Activated effector memory CD4-positive, alpha-beta T cell treated with anti-CD3 and anti-CD28 coated beads, Interleukin-2, amount 50 U/mL, for 16 hours (primary cell): ENCODE measurements at regions not wholly inside any gene's neighbourhood (a gene's known extent, or its start where the extent isn't known, plus 50 kb on each side); places are given as distances from the start of the nearest gene placed in this dataset.

Experiments used
- DNase-seq: peaks from one replicate; pipeline ENCODE4 v3.0.0-alpha.2; 2020

GRCh38 chr13:68254151-68254550 lies 1024.0 kb upstream of the PCDH9 start:
- no peak for DNase-seq

DNA sequence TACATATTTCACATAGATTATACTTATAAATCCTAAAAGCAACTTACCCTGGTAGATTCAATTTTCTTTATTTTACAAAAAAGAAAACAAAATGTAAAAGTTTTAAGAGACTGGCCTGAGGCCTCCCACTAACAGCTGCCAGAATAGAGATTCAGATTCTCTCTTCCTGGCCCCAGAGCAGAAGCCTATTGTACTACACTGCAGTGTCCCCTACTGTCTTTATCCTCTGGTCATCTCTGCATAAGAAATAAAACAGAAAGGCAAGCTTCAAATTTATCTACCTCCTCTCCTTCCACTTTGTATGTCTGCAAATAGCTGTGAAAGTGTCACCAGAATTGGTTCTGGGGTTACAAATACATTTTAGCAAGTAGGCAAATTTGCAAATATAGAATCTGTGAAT lies 1004.1 kb upstream of the PCDH9 start:
- no peak for DNase-seq

DNA sequence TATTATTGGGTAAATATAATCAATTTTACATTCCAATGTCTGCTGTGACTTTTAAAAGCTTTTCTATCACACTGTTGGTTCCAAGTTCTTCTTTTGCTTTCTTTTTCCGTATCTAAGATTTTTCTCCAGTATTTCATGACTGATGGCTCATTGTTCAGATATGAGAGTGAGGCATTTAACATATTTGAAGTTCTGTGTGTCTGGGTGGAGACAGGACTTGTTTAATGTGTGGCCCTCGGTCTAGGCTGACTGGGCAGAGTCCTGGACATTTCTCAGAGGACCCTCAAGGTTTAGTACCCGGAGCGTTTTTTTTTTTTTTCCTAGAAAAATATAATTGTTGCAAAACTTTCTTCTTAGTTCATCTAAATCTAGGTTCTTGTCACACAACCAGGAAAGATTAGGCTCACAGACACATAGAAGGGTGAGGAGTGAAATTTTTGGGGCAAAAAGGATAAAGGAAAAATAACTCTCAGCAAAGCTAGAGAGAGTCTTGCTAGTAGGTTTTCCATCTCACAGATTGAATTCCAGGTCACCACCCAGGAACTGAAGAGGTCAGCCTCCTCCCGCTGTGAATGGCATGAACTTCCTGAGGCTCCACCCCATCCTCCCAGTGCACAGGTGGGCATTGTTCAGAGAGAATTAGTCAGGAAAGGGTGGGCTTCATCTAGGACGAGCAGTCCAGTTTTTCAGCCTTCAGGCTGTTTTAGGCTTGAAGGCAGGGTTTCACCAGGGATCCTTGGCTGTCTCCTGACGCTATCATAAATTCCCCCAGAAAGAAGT lies 1002.4 kb upstream of the PCDH9 start:
- DNase-seq = no peak

- DNase-seq = no peak
Measured at GRCh38 chr13:68214691-68215415, 984.7 kb upstream of the PCDH9 start.

- DNase-seq = no peak
Measured at GRCh38 chr13:68199271-68199670, 969.1 kb upstream of the PCDH9 start.

DNA sequence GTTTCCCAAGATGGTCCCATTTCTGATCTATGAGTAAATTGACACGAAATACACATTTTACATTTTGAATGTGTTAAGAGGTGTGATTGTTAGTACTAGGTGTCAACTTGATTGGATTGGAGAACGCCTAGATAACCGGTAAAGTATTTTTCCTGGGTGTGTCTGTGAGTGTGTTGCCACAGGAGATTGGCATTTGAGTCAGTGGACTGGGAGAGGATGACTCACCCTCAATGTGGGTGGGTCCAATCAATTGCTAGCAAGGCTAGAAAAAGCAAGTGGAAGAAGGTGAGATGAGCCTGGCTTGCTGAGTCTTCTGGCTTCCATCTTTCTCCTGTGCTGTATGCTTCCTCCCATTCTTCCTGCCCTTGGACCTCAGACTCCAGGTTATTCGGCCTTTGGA lies 960.7 kb upstream of the PCDH9 start:
- DNase-seq = no peak

- no peak for DNase-seq
Measured at GRCh38 chr13:68185444-68186141, 955.5 kb upstream of the PCDH9 start.

DNA sequence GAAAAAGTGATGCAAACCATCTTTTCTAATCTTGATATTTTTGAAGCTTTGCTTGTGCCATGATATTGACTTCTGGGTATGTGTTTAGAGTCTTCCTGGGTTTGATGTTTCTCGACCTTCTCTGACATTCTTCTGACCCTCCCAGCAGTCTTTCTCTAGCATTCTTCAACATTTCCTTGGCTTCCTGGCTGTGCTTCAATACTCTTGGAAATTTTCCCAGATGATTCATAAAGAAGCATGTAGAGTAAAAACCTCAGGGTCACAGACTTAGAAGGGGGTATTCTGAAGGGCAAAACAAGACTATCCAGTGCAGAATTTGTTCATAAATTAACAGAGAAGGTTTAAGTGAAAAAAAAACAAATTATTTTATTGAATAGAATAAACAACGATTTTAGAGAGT lies 946.3 kb upstream of the PCDH9 start:
- DNase-seq = no peak

- DNase-seq = no peak
Measured at GRCh38 chr13:68174893-68175292, 944.8 kb upstream of the PCDH9 start.

DNA sequence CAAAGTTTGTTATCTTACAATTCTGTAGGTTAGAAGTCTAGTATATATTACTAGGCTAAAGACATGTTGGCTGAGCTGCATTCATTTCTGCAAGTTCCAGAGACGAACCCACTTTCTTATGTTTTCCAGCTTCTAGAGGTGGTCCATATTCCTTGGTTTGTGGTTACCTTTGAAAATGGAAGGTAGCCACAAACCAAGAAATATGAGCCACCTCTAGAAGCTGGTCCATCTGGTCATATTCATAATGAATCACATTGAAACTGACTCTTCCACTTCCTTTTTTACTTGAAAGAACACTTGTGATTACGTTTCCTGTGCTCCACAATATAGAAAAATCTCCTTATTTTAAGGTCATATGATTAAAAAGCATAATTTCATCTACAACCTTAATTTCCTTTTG lies 943.0 kb upstream of the PCDH9 start:
- DNase-seq = no peak

DNA sequence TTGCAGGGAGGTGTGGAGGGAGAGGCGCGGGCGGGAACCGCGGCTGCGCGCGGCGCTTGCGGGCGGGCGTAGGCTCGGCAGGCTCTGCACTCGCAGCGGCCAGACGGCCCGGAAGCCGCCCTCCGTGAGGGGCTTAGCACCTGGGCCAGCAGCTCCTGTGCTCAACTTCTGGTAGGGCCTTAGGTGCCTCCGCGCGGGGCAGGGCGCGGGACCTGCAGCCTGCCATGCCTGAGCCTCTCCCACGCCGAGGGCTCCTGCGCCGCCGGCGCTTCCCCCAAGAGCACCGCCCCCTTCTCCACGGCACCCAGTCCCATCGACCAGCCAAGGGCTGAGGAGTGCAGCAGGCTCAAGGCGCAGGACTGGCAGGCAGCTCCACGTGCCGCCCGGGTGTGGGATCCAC lies 940.8 kb upstream of the PCDH9 start:
- DNase-seq = no peak

GRCh38 chr13:68168448-68168847 lies 938.3 kb upstream of the PCDH9 start:
- no peak for DNase-seq

GRCh38 chr13:68160466-68160865 lies 930.3 kb upstream of the PCDH9 start:
- DNase-seq = no peak

GRCh38 chr13:68152414-68152813 lies 922.3 kb upstream of the PCDH9 start:
- DNase-seq = no peak

DNA sequence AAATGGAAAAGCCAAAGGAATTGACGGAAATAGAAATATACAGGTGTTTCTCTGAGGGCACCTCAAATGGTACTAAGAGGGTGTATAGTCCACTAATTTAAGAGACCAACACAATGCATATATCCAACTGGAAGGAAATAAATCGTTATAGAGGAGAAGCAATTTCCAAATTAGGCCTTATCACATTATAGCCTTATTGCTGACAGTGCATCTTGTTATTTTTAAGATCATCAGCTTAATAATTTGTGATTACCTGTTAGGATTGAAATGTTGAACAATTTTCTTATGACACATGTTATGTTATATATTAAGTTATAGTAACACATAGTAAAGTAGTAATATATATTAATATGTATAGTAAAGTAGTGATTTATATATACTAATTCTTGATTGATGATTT lies 915.7 kb upstream of the PCDH9 start:
- no peak for DNase-seq

GRCh38 chr13:68128297-68128915 lies 898.3 kb upstream of the PCDH9 start:
- no peak for DNase-seq

- DNase-seq = no peak
Measured at GRCh38 chr13:68125087-68125480, 894.9 kb upstream of the PCDH9 start.

DNA sequence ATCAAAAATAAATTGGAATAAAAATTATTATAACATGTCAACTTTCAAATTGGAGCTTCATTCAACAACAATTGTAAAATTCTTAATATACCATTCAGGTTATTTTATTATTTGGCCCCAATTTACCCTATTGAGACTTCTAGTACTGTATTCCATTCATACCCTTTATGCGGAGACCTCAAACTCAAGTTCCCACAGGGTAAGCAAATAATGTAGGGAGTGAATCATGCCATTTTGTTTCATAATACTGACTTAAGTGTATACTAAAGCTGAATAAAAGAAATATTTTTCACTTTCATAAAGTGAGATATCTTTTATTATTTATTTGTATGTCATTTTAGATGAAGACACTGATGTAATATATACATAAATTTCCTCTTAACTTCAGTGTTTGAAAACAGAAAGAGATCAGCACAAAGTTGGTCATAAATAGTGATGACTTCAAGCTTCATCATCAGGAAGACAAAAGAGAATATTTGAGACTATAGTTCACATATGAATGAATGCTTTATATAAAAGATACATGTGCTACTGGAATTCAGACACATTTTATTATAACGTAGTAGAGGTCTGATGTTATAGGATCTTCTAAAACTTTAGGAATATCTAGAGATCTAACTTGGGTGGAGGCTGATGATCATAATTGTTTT lies 894.4 kb upstream of the PCDH9 start:
- no peak for DNase-seq

DNA sequence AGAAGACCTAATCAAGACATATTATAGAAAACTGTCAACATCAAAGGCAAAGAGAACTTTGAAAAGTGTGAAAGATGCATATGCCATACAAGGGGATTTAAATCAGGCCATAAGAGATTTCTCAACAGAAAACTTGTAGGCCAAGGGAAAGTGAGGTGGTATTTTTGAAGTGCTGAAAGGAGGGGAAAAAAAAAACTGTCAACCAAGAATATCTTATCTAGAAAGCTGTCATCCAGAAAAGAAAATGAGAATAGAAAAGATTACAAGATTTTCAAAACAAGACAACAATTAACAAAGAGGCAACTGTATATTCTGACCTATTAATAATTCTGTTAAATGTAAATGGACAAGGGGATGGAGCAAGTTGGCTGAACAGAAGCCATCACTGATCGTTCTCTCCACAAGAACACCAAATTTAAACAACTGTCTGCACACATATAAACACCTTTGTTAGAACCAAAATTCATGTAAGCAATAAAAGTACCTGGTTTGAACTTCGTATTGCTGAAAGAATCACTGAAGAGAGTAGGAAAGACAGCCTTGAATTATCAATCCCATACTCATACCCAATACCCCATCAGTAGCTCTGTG lies 880.1 kb upstream of the PCDH9 start:
- DNase-seq = no peak

DNA sequence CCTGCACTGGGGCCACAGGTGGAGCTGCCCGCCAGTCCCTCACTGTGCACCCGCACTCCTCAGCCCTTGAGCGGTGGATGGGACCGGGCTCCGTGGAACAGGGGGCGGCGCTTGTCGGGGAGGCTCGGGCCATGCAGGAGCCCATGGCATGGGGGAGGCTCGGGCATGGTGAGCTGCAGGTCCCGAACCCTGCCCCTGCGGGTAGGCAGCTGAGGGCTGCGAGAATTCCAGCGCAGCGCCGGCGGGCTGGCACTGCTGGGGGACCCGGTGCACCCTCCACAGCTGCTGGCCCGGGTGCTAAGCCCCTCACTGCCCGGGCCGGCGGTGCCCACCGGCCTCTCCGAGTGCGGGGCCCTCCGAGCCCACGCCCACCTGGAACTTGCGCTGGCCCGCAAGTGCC lies 877.5 kb upstream of the PCDH9 start:
- no peak for DNase-seq

- no peak for DNase-seq
Measured at GRCh38 chr13:68099631-68100030, 869.5 kb upstream of the PCDH9 start.

GRCh38 chr13:68081061-68081460 lies 850.9 kb upstream of the PCDH9 start:
- DNase-seq = no peak

GRCh38 chr13:68078874-68079273 lies 848.7 kb upstream of the PCDH9 start:
- DNase-seq = no peak
